K562 (cell line): ENCODE measurements at regions not wholly inside any gene's neighbourhood (a gene's known extent, or its start where the extent isn't known, plus 50 kb on each side); places are given as distances from the start of the nearest gene placed in this dataset.

ENCODE experiments used
- EZH2 ChIP-seq: IDR thresholded peaks from 2 replicates; pipeline ENCODE4 v1.6.1; 2012; ENCODE audit warnings: low read depth, mild to moderate bottlenecking, inconsistent platforms, low read length, borderline replicate concordance
- GTF2E2 ChIP-seq: fragments of 200-800 bp; sonication (Bioruptor generic); IDR thresholded peaks from 2 replicates; pipeline ENCODE4 v1.6.1; 2016; ENCODE audit warnings: missing genetic modification characterization, missing compliant biosample characterization
- KHSRP ChIP-seq: fragments of 450-650 bp; IDR thresholded peaks from 2 replicates; pipeline ENCODE4 v1.6.1; 2017
- TCF7 ChIP-seq: sonication (generic); IDR thresholded peaks from 2 replicates; pipeline ENCODE4 v1.6.1; 2016; ENCODE audit warnings: antibody characterized with exemption, borderline replicate concordance
- ZNF24 ChIP-seq: fragments of 450-650 bp; IDR thresholded peaks from 2 replicates; pipeline ENCODE4 v1.6.1; 2016
- TF ChIP-seq, protein P1 (sequence below): fragments of 450-650 bp; IDR thresholded peaks from 2 replicates; pipeline ENCODE4 v1.6.1; 2017; ENCODE audit warnings: mild to moderate bottlenecking, moderate library complexity
- TF ChIP-seq, protein P2 (sequence below): fragments of 450-650 bp; IDR thresholded peaks from 2 replicates; pipeline ENCODE4 v1.6.1; 2016

DNA sequence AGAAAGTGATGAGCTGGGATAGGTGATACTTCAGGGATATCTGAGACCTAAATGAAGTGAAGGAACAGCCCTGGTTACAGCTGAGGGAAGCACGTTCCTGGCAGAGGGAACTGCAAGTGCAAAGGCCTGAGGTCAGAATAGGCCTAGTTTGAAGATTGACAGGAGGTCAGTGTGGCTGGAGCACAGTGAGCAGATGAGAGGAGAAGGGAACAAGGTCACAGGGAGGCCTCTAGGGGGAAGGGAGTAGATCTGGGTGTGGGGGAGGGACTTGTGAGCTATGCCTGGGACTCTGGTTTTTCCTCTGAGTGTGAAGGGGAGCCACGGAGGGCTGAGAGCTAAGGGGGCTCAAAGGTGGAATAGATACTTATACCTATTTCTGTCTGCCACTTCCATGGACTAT lies 736.4 kb downstream of the MATN1 start:
- no peak for TF ChIP-seq GTF2E2 (tag)
- TF ChIP-seq EZH2 = no peak
- TF ChIP-seq, protein P1, sequence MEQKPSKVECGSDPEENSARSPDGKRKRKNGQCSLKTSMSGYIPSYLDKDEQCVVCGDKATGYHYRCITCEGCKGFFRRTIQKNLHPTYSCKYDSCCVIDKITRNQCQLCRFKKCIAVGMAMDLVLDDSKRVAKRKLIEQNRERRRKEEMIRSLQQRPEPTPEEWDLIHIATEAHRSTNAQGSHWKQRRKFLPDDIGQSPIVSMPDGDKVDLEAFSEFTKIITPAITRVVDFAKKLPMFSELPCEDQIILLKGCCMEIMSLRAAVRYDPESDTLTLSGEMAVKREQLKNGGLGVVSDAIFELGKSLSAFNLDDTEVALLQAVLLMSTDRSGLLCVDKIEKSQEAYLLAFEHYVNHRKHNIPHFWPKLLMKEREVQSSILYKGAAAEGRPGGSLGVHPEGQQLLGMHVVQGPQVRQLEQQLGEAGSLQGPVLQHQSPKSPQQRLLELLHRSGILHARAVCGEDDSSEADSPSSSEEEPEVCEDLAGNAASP = no peak
- TF ChIP-seq ZNF24 = no peak
- TF ChIP-seq, protein P2, sequence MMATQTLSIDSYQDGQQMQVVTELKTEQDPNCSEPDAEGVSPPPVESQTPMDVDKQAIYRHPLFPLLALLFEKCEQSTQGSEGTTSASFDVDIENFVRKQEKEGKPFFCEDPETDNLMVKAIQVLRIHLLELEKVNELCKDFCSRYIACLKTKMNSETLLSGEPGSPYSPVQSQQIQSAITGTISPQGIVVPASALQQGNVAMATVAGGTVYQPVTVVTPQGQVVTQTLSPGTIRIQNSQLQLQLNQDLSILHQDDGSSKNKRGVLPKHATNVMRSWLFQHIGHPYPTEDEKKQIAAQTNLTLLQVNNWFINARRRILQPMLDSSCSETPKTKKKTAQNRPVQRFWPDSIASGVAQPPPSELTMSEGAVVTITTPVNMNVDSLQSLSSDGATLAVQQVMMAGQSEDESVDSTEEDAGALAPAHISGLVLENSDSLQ = 0 out of 2 replicates have a peak, but pooled peaks have one; percentile 25
- no peak for TF ChIP-seq KHSRP
- no peak for TF ChIP-seq TCF7
